Bronchial epithelial cell (primary cell): ENCODE measurements at regions not wholly inside any gene's neighbourhood (a gene's known extent, or its start where the extent isn't known, plus 50 kb on each side); places are given as distances from the start of the nearest gene placed in this dataset.

Experiments used
- DNase-seq: peaks from one replicate; pipeline ENCODE4 v3.0.0-alpha.2; 2010; ENCODE audit warnings: low read depth
- FAIRE-seq: peaks from 2 replicates; lab custom pipeline; 2011; peaks lifted over from hg19 to GRCh38; lab: Jason Lieb, UNC
- H3K27me3 ChIP-seq: 2 replicates; pipeline ENCODE4 v1.5.1; 2011; ENCODE audit warnings: low read length; ENCODE audit not compliant: control insufficient read depth, insufficient read depth
- H3K36me3 ChIP-seq: 2 replicates; pipeline ENCODE4 v1.5.1; 2011; ENCODE audit warnings: low read length; ENCODE audit not compliant: control insufficient read depth, insufficient read depth
- H3K4me3 ChIP-seq: 2 replicates; pipeline ENCODE4 v1.5.1; 2011; ENCODE audit warnings: mild to moderate bottlenecking, low read depth, low read length, control low read depth
- TF ChIP-seq, protein P1 (sequence below): IDR thresholded peaks from 2 replicates; pipeline ENCODE4 v1.5.1; 2011; ENCODE audit warnings: mild to moderate bottlenecking, moderate library complexity, low read length, control low read depth, inconsistent platforms; ENCODE audit not compliant: insufficient read depth, severe bottlenecking

DNA sequence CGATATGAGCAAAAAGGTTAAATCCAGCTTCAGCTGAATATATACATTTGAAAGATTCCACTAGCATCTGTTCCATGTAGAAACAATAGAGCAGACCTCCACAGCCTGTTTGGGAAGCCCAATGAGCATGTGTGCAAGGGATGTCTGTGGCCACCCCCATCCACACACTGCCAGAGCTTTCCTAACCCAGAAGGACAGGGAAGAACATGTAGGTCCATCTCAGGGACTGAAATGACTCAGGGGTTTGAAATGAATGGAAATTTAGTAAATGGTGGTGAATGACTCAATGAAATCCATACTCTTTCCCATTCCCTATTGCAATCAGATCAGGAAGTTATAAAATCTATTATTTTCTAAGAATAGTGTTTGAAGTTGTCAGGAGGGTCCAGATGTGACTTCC lies 397.2 kb downstream of the DUSP10 start:
- DNase-seq (peak; percentile 77), FAIRE-seq (no peak)
- Histone ChIP-seq H3K4me3 (no peak overlapping the region), H3K36me3 (no peaks in the 10 kb centered on the region), H3K27me3 (no peaks in the 10 kb centered on the region)
- TF ChIP-seq, protein P1, sequence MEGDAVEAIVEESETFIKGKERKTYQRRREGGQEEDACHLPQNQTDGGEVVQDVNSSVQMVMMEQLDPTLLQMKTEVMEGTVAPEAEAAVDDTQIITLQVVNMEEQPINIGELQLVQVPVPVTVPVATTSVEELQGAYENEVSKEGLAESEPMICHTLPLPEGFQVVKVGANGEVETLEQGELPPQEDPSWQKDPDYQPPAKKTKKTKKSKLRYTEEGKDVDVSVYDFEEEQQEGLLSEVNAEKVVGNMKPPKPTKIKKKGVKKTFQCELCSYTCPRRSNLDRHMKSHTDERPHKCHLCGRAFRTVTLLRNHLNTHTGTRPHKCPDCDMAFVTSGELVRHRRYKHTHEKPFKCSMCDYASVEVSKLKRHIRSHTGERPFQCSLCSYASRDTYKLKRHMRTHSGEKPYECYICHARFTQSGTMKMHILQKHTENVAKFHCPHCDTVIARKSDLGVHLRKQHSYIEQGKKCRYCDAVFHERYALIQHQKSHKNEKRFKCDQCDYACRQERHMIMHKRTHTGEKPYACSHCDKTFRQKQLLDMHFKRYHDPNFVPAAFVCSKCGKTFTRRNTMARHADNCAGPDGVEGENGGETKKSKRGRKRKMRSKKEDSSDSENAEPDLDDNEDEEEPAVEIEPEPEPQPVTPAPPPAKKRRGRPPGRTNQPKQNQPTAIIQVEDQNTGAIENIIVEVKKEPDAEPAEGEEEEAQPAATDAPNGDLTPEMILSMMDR = no peak

DNA sequence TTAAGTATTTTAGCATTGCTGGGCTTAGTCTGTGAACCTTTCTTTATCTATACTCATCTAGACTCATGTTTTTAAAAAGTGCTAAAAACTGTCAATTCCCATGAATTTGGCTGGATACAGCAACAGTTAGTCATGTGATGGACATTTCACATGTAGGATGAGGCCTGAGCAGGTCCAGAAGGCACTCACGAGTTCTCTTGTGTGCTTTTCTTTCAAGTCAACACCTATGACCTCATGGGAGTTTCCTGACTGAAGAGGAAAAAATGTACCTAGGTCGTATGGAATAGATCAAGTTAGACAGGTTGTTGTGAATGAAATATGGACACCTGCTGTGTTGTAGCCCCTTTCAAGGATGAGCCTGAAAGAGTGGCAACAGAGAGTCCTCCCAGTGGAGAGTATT lies 394.2 kb downstream of the DUSP10 start:
- no peak for FAIRE-seq
- Histone ChIP-seq H3K36me3 (no peaks in the 10 kb centered on the region), H3K27me3 (no peaks in the 10 kb centered on the region), H3K4me3 (no peak overlapping the region)
- TF ChIP-seq, protein P1 = no peak
- peak; percentile 57 for DNase-seq

DNA sequence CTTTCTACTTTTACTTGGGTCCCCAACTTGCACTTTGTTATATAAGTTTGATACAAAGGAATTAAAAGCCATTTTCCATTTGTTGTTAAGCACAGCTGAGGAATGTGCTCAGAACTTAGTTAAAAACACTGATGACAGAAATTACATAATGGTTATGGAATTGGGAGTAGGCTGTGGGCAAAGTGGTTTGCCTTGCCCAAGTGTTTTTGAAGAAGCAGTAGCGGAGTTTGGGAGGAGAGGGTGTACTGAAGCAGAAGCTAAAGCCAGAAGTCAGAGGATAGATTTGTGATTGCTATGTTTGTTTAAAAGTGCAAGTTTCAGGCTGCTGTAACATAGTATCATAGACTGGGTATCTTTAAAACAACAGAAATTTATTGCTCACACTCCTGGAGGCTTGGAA lies 391.8 kb downstream of the DUSP10 start:
- H3K4me3 ChIP-seq = no peak overlapping the region
- no peak for DNase-seq
- H3K36me3 ChIP-seq = no peaks in the 10 kb centered on the region
- TF ChIP-seq, protein P1 = no peak
- no peaks in the 10 kb centered on the region for H3K27me3 ChIP-seq
- no peak for FAIRE-seq

DNA sequence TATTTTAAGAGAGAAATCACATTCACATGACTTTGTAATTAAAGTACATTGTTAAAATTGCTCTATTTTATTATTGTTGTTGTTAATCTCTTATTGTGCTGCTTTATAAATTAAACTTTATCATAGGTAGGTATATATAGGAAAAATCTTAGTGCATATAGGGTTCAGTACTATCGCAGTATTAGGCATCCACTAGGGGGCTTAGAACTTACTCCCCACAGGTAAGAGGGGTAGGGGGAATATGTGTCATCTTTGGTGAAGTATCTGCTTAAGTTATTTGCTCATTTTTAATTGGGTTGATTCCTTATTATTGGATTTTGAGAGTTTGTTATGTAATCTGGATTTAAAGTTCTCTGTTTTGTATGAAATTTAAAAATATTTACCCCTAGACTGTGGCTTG lies 385.2 kb downstream of the DUSP10 start:
- FAIRE-seq (no peak), DNase-seq (no peak)
- H3K4me3 ChIP-seq = no peak overlapping the region
- TF ChIP-seq, protein P1 = no peak
- no peaks in the 10 kb centered on the region for H3K36me3 ChIP-seq
- H3K27me3 ChIP-seq = no peaks in the 10 kb centered on the region

DNA sequence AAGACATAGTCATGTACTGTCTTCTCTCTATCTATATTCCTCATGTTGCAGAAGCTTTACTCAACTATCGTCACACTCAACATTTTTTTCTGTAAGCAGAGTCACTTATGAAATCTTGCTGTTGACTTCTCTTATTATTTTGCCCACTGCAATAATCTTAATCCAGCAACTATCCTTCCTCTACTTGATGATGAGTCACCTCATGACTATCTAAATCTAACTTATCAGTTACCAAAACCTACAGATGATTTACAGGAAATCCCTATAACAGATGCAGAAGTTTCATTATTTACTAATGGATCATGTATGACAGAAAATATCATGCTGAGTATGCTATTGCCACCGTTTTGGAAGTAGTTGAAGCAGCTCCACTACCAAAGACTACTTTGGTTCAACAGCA lies 378.9 kb downstream of the DUSP10 start:
- Histone ChIP-seq H3K4me3 (no peak overlapping the region), H3K27me3 (no peaks in the 10 kb centered on the region), H3K36me3 (no peaks in the 10 kb centered on the region)
- no peak for FAIRE-seq
- TF ChIP-seq, protein P1 = no peak
- DNase-seq = no peak

DNA sequence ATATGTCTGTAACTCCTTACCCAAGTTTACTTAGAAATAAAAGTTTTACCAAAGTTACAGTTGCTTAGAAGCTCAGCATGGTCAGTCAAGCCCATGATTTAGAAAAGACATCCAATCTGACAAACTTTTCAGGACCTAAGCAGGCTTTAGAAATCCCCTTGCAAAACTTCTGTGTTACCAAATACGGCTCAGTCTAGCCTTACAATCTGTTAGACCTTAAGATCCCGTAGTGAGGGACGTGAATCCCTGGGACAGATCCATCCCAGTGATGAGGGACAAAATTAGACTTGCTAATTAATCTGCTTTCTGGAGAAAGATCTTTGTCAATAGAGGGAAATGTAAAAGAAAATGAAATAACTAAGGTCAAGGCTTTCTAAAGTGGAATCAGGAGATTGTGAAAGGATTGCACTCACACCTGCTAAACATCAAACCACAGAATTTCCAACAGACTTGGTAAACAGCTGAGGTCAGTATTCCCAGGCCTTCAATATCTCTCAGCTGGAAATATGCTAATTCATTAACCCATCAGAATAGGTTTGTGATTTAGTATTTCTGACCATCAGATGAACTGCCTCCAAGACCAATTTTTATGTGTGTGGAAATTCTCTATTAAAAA lies 375.3 kb downstream of the DUSP10 start:
- no peaks in the 10 kb centered on the region for H3K36me3 ChIP-seq
- FAIRE-seq (no peak), DNase-seq (no peak)
- no peaks in the 10 kb centered on the region for H3K27me3 ChIP-seq
- H3K4me3 ChIP-seq = no peak overlapping the region
- TF ChIP-seq, protein P1 = no peak
